HG03442 (cell line): ENCODE measurements at regions not wholly inside any gene's neighbourhood (a gene's known extent, or its start where the extent isn't known, plus 50 kb on each side); places are given as distances from the start of the nearest gene placed in this dataset.
A peak's percentile ranks its signal among the peaks of the same experiment; 100 is the strongest.
"Not testable (repeated sequence)": the region's sequence is repeated elsewhere in the genome, so short reads cannot be mapped to it uniquely, and the experiment has no call there.

Source experiments
- ATAC-seq: cut with Tn5 transposase; IDR thresholded peaks from one replicate; pipeline ENCODE4 v1.9.1; 2021; ENCODE audit warnings: mild to moderate bottlenecking, moderate library complexity; ENCODE audit not compliant: unreplicated experiment

DNA sequence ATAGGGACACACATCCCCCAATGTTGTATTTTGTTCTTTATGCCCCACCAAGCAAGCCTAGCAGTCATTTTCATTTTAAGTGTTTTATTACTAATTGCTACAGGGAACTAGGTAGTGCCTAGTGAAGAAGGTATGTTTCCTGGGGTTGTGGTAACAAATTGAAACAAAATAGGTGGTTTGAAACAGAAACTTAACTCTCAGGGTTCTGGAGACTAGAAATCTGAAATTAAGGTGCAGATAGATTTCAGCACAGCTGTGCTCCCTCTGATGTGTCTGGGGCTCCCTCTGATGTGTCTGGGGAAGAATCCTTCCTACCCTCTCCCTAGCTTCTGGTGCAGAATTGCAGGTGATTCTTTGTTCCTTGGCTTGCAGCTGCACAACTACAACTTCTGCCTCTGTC lies 390.1 kb downstream of the ZFHX3 start:
- peak; percentile 90 for ATAC-seq

DNA sequence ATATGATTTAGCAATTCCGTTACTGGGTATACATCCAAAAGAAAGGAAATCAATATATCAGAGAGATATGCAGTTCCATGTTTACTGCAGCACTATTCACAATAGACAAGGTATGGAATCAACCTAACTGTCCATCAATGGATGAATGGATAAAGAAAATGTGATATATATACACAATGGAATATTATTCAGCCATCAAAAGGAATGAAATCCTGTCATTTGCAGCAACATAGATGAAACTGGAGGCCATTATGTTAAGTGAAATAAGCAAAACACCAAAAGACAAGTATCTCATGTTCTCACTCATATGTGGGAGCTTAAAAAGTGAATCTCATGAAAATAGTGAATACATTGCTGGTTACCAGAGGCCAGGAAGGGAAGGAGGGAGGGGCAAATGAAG lies 390.8 kb downstream of the ZFHX3 start:
- ATAC-seq = no peak

DNA sequence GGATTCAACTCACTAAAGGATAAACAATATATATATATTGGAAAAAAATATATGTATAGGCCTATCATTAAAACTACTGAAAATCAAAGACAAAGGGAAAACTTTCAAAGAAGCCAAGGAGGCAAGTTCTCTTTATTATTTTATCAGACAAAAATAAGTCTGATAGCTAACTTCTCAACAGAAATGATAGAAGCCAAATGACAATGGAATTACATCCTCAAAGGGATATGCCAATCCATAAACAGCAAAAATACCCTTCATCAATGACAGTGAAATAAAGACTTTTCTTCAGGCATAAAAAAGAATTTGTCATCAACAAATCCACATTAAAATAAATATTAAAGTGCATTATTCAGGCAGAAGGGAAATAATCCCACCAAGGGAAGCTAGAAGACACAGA lies 393.4 kb downstream of the ZFHX3 start:
- ATAC-seq = no peak

DNA sequence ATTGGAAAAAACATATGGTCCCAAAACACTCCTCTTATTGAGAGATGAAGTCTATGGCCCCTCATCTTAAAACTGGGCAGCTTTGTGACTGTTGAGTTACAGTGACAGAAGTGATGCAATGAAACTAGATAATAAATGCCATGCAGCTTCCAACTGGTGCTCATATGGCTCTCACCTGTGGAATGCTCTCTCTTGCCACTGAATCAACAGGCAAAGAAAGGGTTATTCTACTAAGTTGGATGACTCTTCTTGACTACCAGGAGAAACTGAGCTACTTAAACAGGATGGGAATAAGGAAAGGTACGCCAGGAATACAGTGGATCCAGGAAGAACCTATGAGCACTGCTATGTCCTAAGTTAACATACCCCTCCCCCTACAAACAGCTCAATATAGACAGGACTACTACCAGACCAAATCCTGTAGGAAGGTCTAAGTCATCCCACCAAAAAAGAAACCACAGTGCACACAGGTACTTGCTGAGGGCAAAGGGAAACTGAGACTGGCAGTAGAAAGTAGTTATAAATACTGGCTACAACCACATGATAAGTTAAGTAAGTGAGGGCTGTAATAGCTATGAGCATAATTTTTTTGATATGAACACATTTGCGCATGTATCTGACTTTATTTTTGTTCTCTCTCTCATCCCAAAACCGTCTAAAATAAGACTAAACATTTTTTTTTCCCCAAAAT lies 398.5 kb downstream of the ZFHX3 start:
- ATAC-seq = no peak

DNA sequence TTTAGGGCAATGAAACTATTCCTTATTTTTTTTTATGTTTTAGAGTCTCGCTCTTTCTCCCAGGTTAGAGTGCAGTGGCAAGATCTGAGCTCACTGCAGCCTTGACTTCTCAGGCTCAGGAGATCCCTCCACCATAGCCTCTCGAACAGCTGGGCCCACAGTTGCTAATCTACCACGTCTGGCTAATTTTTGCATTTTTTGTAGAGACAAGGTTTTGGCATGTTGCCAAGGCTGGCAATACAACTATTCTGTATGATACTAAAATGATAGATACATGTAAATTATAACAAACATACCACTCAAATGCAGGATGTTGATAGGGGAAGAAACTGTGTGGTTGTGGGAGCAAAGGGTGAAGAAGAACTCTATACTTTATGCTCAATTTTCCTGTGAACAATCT lies 401.3 kb downstream of the ZFHX3 start:
- no peak for ATAC-seq

DNA sequence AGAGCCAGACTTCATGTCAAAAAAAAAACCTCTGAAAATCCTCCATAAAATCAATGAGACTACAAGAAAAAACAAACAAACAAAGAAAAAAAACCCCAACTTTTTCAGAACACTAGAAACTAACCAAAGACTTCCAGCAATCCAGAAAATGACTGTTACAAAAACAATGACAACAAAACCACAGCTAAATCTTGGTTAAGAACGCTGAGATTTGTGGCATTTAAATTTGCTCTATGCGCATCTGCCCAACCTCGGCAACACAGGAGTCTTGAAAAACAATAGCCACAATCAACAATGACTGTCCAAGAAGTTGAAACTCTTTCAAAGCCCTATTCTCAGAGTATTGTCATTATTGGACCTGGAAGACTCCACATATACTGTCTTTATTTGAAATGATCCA lies 402.4 kb downstream of the ZFHX3 start:
- no peak for ATAC-seq

DNA sequence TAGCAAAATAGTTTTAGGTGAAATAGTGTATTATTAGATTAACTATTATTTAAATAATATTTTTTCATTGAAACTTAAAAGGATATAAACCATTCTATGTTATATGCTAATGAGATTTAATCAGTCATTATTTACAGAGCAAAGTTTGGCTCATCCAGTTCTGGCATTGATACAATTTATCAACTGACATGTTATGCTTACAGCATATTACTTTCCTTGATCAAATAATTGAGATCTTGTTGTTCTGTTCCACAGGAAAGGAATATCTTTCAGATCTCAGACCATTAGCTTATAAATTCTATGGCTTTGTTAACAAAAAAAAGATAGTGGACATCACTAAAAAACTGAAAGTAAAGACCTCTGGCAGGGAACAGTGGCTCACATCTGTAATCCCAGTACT lies 403.0 kb downstream of the ZFHX3 start:
- no peak for ATAC-seq

DNA sequence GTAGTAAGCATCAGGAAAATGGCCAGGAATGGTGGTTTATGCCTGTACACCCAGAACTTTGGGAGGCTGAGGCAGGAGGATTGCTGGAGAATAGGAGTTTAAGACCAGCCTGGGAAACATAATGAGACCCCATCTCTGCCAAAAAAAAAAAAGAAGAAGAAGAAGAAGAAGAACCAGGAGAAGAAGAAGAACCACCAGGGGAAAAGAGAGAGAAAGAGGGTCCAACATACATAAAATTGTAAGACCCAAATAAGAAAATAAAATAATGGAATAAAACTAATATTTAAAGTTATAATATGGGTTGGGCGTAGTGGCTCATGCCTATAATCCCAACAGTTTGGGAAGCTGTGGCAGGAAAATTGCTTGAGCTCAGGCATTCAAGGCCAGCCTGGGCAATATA lies 408.4 kb downstream of the ZFHX3 start:
- no peak for ATAC-seq

DNA sequence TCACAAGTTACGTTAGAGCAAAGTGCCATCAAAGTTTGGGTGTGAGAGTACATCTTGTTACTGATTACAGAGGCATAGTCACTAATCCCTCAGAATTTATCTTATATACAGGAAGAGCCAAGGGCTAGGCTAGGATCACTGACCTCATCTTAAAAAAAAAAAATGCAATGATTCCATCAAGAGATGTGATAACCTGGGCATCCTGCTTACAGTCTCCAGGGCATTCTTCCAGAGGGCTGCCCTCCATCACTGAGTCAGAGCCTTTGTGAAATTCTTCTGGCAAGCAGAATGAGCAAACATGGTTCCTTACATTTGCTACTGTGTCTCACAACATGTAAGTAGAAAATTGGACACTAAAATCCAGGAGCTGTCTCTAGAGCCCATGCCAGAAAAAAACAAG lies 410.6 kb downstream of the ZFHX3 start:
- no peak for ATAC-seq

DNA sequence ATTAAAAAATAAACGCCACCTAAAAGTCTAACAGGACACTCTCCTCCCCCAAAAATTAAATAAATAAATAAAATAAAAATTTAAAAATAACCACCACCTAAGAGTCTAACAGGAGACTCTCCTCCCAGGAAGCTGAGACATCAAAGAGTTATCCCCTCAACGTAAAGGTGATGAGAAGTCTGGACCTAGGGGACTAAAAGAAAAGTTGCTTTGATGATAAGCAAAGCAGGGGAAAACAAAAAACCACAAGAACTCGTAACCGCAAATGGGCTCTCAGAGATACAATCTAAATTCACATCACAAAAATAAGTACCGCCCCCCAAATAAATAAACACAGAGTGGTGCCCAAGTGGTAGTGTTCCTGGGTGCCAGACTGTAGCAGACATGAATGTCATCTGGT lies 412.2 kb downstream of the ZFHX3 start:
- no peak for ATAC-seq

DNA sequence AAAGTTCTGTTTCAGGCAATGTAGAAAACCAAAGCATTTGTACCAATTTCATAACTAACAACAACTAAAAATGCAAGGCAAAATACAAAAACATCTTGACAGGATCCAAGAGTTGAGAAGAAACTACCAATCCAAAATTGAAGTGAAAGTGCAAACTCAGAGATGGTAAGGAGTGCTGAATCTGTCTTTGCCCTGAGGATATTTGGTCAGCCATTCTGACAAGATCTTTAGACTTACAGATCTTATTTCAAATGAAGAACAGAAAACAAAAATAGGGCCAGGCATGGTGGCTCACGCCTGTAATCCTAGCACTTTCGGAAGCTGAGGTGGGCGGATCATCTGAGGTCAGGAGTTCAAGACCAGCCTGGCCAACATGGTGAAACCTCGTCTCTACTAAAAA lies 412.8 kb downstream of the ZFHX3 start:
- no peak for ATAC-seq

DNA sequence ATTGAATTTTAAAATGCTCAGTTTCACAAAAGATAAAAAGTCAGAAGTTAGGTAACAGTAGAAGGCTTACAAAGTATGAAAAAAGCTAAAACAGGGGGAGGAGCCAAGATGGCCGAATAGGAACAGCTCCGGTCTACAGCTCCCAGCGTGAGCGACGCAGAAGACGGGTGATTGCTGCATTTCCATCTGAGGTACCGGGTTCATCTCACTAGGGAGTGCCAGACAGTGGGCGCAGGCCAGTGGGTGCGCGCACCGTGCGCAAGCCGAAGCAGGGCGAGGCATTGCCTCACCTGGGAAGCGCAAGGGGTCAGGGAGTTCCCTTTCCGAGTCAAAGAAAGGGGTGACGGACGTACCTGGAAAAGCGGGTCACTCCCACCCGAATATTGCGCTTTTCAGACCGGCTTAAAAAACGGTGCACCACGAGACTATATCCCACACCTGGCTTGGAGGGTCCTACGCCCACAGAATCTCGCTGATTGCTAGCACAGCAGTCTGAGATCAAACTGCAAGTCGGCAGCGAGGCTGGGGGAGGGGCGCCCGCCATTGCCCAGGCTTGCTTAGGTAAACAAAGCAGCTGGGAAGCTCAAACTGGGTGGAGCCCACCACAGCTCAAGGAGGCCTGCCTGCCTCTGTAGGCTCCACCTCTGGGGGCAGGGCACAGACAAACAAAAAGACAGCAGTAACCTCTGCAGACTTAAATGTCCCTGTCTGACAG lies 420.6 kb downstream of the ZFHX3 start:
- ATAC-seq = not testable (repeated sequence)

DNA sequence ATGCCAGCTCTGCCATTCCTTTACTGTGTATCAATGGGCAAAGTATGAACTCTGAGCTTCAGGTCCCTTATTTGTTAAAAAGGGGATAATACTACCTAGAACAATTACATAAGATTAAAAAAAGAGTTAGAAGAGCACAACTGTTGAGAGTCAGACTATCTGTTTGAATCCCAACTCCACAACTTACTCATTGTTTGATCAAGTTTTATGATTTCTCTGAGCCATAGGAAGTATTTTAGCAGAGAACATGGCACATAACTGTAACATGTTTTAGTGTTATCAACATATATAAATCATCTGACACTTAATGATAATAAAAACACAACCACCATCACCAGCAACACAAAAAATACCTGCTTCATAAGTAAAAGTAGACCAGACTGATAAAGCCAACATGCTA lies 421.3 kb downstream of the ZFHX3 start:
- no peak for ATAC-seq

DNA sequence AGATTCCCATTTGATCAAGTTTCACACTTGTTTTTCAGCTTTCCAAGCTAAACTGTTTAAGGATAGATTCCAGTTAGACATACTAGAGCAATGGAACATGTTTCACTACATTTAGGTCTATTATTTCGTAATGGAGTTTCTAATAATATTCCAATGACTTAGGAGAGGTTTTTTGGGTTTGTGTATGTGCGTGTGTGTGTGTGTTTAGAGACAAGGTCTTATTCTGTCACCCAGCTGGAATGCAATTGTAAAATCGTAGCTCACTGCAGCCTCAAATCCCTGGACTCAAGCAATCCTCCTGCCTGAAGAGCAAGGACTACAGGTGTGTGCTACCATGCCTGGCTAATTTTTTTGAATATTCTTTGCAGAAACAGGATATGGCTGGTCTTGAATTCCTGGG lies 426.3 kb downstream of the ZFHX3 start:
- ATAC-seq = no peak

DNA sequence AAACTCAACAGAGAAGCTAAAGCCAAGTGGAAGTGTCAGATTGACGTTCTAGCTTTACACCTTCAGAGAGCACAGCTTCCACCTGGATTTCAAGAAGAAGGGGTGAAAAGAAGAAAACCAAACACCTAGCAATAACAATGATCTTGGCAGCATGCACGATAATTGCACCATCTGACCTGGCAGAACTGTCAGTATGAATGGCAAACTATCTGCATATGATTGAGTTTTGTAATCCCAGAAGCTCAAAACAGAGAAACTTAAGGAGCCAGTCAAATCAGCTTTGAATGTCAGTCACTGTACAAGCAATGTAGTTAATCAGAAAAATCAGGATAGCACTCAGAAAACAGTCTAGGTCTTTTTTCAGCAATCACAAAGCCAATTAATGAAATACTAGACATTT lies 427.1 kb downstream of the ZFHX3 start:
- no peak for ATAC-seq

DNA sequence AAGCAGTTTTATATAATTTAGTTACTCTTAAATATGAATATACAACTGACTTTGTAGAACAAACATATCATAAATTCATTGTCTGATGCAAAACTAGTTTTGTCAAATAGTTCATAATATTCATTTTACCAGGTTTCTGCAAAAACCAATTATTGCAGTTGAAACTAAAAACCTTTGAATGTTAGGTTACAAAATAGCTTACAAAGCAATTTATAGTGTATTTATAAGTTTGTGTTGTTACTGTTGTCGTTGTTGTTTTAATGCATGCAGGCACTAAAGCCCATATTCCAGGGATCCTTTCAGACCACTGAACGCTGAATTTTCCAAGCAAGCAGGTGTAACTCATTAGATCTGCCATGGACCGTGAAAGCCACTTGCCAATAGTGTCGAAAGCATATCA lies 427.6 kb downstream of the ZFHX3 start:
- ATAC-seq = no peak

DNA sequence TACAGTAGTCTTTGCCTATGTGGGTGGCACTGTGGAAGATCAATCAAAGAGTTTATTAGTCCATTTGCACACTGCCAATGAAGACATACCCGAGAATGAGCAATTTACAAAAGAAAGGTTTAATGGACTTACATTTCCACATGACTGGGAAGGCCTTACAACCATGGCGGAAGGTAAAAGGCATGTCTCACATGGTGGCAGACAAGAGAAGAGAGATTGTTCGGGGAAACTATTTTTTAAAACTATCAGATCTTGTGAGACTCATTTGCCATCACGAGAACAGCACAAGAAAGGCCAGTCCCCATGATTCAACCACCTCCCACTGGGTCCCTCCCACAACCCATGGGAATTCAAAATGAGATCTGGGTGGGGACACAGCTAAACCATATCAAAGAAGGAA lies 432.1 kb downstream of the ZFHX3 start:
- ATAC-seq = no peak

DNA sequence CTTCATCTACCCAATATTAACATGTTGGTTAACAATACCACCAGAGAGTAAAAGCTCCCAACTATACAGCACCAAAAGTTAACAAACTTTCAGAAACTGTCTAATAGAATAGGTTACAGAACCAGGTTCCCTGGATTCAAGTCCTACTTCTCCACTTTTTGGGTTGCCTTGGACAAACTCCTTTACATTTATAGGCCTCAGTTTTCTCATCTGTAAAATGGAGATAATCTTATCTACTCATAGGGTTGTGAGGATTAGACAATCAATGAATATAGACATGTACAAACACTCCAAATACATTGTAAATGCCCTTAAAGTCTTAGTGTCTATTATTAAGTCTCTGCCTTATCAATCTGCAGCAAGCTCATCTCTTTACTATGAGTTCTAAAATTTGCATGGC lies 435.2 kb downstream of the ZFHX3 start:
- ATAC-seq = no peak

DNA sequence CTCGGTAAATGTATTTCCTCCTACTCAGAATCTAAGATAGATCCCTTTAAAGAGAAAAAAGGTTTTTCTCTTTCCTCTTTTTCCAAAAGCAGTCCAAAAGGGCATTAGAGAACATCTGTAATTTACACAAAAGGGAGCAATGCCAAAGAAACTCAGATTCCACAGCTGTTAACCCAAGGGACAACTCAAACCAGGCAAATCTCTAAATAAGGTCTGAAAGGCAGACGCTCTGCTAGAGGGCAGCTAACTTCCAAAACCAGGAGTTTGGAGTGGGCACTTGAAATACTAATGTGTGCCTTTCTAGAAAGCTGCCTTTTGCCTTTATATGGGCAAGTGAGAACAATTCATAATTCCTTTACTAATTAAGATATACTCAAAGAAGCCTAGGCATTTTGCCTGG lies 435.7 kb downstream of the ZFHX3 start:
- no peak for ATAC-seq

DNA sequence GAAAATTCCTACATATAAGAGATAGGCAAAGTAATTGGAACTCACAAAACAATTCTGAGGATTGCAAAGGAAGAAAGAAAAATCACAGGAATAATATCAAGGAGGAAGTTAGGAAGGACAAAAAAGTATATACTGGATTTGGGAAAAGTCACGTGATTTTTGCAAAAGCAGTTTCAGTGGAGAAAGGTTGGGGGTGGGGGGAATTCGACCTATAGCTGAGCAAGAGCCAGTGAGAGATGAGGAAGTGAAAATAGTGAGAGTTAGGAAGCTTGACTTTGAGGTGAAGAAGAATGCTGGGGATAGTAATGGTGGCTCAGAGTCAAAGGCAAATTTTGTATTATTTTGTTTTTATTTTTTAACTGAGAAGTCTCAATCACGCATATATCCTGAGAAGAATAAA lies 438.0 kb upstream of the PMFBP1 start:
- no peak for ATAC-seq

DNA sequence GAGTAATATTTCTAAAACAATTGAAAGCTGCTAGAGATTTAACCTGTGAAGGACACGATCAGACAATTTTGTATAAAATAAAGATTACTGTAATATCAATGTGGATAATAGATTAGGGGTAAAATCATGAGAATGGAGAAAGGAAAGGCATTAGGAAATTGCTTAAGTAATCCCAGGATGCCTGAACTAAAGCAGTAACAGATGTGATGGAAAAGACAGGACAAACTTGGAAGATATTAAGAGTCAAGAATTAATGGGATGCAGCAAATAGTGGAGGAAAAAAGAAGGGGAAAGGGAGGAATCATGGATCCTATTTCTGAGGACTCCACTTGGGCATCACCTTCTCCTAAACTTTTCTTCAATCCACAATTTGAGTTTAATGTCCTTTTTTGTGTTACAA lies 437.1 kb upstream of the PMFBP1 start:
- ATAC-seq = no peak

DNA sequence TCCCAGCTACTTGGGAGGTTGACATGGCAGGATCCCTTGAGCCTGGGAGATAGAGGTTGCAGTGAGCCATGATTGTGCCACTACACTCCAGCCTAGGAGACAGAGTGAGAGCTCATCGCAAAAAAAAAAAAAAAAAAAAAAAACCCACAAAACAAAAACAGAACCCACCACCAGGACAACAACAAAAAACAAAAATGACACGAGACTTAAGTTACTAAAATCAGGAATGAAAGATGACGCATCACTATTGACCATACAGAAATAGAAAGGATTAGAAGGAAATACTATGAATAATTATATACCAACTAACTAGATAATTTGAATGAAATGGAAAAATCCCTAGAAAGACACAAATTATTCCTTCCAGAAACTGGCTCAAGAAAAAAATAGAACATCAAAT lies 432.4 kb upstream of the PMFBP1 start:
- no peak for ATAC-seq

DNA sequence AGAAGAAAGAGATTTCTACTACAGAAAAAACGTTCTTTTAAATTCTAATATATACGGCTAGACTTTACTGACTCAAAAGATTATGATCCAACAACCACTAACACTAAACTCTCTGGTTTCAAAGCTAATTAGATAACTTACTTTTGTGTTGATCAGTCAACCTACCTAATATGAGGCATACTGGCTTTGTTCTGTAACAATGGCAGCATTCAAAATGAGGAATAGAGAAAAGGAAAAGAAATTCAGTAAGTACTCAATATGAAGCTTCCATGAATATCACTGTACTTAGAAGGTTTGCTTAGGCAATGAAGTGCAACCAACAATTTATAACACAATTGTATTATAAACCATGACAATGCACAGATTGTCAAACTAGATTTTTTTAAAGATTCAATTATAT lies 430.5 kb upstream of the PMFBP1 start:
- no peak for ATAC-seq
